ENCODE measurements at regions not wholly inside any gene's neighbourhood (a gene's known extent, or its start where the extent isn't known, plus 50 kb on each side); places are given as distances from the start of the nearest gene placed in this dataset.

DNA sequence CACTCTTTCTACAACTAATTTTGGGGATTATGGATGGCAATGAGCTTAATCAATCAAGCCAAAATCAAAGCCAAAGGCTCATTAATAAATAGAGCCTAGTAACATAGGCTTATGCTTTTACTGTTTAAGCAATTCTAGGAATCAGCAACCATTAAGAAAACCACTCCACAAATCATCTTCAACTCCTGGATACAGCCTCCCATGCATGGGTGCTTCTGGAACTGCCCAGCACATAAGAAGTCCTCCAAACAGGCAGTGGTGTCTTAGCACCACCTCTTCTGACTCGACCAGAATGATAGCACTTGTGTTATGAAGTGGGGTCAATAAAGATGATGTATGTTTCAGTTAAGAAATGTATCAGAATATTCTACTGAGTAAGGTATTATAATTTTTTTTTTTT, 104.4 kb upstream of the SERPINE2 start:
- TF ChIP-seq EZH2 (IDR thresholded peaks at IDR 0.05; ENCODE audit: borderline replicate concordance, control insufficient read depth, low read depth, low read length): no peak
- TF ChIP-seq, protein P1, sequence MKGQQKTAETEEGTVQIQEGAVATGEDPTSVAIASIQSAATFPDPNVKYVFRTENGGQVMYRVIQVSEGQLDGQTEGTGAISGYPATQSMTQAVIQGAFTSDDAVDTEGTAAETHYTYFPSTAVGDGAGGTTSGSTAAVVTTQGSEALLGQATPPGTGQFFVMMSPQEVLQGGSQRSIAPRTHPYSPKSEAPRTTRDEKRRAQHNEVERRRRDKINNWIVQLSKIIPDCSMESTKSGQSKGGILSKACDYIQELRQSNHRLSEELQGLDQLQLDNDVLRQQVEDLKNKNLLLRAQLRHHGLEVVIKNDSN (IDR thresholded peaks at IDR 0.05; ENCODE audit: borderline replicate concordance, extremely low read length, insufficient read depth, low read depth, low read length): no peak

All from GM12878 (cell line).